Prostate gland (tissue), 2 donors: ENCODE measurements at regions not wholly inside any gene's neighbourhood (a gene's known extent, or its start where the extent isn't known, plus 50 kb on each side); places are given as distances from the start of the nearest gene placed in this dataset.

Experiments
- POLR2A ChIP-seq: fragments of 450-650 bp; IDR thresholded peaks from one replicate; pipeline ENCODE4 v1.6.1; 2016; ENCODE audit warnings: antibody characterized with exemption, mild to moderate bottlenecking
- POLR2AphosphoS5 ChIP-seq: sonication (generic); formaldehyde crosslinking; IDR thresholded peaks from one replicate; pipeline ENCODE4 v1.6.1; 2017; ENCODE audit warnings: antibody characterized with exemption
- TF ChIP-seq, protein P1 (sequence below), 4 experiments: fragments of 200-600 bp in 2 of 4; fragments of 450-650 bp in 2 of 4; sonication (generic) in 2 of 4; IDR thresholded peaks; 1 replicate in 3 of 4; 2 replicates in 1 of 4; pipeline ENCODE4 v1.5.1; 2016 to 2019; ENCODE audit warnings: antibody characterized with exemption in 4 of 4, mild to moderate bottlenecking in 2 of 4, moderate library complexity in 2 of 4

DNA sequence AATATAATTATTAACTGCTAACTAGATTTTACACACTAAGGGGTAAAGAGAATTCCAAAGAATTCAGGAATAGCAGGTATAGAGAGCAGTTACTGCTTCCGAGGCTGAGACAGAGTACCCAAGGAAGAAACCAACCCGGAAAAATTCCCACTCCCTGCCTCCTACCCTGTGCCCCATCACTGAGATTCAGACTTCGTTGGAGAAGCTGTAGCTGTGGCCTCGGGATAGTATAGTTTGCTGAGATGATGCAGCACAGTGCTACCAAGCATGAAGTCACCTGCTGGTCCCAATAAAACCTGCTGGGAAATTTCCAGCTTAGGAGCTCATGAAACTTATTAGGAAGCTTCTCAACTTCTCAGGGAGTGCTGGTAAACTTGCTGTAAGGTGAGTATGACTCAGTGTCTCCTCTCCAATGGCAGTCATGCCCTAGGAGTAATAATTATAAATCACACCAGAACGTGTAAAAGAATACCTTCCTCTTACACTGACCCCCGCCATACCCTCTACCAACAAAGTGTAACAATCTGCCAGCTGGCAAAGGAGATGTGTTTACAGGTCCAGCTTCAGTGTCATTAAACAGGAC lies 215.2 kb upstream of the ROBO2 start:
- no peak for TF ChIP-seq POLR2A
- TF ChIP-seq, protein P1, sequence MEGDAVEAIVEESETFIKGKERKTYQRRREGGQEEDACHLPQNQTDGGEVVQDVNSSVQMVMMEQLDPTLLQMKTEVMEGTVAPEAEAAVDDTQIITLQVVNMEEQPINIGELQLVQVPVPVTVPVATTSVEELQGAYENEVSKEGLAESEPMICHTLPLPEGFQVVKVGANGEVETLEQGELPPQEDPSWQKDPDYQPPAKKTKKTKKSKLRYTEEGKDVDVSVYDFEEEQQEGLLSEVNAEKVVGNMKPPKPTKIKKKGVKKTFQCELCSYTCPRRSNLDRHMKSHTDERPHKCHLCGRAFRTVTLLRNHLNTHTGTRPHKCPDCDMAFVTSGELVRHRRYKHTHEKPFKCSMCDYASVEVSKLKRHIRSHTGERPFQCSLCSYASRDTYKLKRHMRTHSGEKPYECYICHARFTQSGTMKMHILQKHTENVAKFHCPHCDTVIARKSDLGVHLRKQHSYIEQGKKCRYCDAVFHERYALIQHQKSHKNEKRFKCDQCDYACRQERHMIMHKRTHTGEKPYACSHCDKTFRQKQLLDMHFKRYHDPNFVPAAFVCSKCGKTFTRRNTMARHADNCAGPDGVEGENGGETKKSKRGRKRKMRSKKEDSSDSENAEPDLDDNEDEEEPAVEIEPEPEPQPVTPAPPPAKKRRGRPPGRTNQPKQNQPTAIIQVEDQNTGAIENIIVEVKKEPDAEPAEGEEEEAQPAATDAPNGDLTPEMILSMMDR (IDR thresholded peaks at IDR 0.05), result no peak
- no peak for TF ChIP-seq POLR2AphosphoS5
